Uterus (tissue), 3 donors: ENCODE measurements at regions not wholly inside any gene's neighbourhood (a gene's known extent, or its start where the extent isn't known, plus 50 kb on each side); places are given as distances from the start of the nearest gene placed in this dataset.

ENCODE experiments used
- DNase-seq, 2 donors: peaks; one replicate each; pipeline ENCODE4 v3.0.0-alpha.2; 2019 to 2020
- H3K27ac ChIP-seq, 2 donors: fragments of 200-600 bp; sonication (generic); 1 replicate in 1 of 2; 2 replicates in 1 of 2; pipeline ENCODE4 v1.5.1; 2016 to 2018
- H3K27me3 ChIP-seq, 2 donors: fragments of 200-600 bp; sonication (generic); one replicate each; pipeline ENCODE4 v1.5.1; 2018 to 2019; ENCODE audit warnings: control low read depth in 1 of 2
- H3K36me3 ChIP-seq, 2 donors: fragments of 200-600 bp; sonication (generic); one replicate each; pipeline ENCODE4 v1.5.1; 2019; ENCODE audit warnings: control low read depth in 1 of 2
- H3K4me1 ChIP-seq, 2 donors: fragments of 200-600 bp; sonication (generic); one replicate each; pipeline ENCODE4 v1.5.1; 2018 to 2019; ENCODE audit warnings: control low read depth in 1 of 2
- H3K4me3 ChIP-seq, 2 donors: fragments of 200-600 bp; sonication (generic); 1 replicate in 1 of 2; 2 replicates in 1 of 2; pipeline ENCODE4 v1.5.1; 2018 to 2019; ENCODE audit warnings: mild to moderate bottlenecking in 1 of 2
- H3K9me3 ChIP-seq, 2 donors: fragments of 200-600 bp; sonication (generic); one replicate each; pipeline ENCODE4 v1.5.1; 2019; ENCODE audit warnings: control low read depth in 1 of 2
- POLR2A ChIP-seq, 2 donors: fragments of 450-650 bp; IDR thresholded peaks; one replicate each; pipeline ENCODE4 v1.6.1; 2016; ENCODE audit warnings: antibody characterized with exemption in 2 of 2, mild to moderate bottlenecking in 1 of 2, moderate library complexity in 1 of 2
- intact Hi-C: fragments of 100-400 bp; cut with DNase I; formaldehyde crosslinking; loops from one replicate; pipeline ENCODE4 v1.15.1; 2023; ENCODE audit warnings: low total_unique reads
- TF ChIP-seq, protein P1 (sequence below), 4 experiments: fragments of 200-600 bp in 2 of 4; fragments of 450-650 bp in 2 of 4; sonication (generic) in 2 of 4; IDR thresholded peaks; one replicate each; pipeline ENCODE4 v1.5.1; 2016 to 2019; ENCODE audit warnings: antibody characterized with exemption in 4 of 4, mild to moderate bottlenecking in 2 of 4, moderate library complexity in 1 of 4
- donor health status: DM: yes; HTN: yes; CAD: no.

DNA sequence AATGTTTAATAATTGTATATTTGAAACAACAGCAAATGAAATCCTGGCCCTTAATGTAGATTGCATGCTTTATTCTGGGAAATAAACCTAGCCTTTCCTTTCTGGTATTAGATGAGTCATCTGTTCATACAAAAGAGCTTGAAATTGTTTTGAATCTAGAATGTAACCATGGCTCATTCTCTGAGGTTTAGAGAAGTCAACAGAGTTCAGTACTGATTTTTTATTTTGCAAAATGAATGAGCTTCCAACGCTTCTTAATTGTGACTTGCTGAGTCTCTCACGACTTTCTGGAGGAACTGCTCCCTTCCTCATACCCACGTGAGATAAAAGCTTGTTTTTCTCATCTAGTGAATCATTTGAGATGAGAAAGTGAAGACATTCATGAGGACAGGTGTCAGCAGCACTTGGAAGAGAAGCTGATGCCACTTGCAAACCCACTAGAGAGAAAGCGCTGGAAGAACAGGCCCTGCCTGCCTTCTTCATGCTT lies 509.6 kb downstream of the VRK1 start:
- no peaks in the 10 kb centered on the region for H3K9me3 ChIP-seq
- H3K27ac ChIP-seq, result no peak overlapping the region
- no peaks in the 10 kb centered on the region for H3K36me3 ChIP-seq
- DNase-seq, result no peak
- no peak overlapping the region for H3K4me3 ChIP-seq
- intact Hi-C loops, result no loop called here
- TF ChIP-seq, protein P1, sequence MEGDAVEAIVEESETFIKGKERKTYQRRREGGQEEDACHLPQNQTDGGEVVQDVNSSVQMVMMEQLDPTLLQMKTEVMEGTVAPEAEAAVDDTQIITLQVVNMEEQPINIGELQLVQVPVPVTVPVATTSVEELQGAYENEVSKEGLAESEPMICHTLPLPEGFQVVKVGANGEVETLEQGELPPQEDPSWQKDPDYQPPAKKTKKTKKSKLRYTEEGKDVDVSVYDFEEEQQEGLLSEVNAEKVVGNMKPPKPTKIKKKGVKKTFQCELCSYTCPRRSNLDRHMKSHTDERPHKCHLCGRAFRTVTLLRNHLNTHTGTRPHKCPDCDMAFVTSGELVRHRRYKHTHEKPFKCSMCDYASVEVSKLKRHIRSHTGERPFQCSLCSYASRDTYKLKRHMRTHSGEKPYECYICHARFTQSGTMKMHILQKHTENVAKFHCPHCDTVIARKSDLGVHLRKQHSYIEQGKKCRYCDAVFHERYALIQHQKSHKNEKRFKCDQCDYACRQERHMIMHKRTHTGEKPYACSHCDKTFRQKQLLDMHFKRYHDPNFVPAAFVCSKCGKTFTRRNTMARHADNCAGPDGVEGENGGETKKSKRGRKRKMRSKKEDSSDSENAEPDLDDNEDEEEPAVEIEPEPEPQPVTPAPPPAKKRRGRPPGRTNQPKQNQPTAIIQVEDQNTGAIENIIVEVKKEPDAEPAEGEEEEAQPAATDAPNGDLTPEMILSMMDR (IDR thresholded peaks at IDR 0.05), result no peak
- TF ChIP-seq POLR2A (IDR thresholded peaks at IDR 0.05), result no peak
- no peaks in the 10 kb centered on the region for H3K4me1 ChIP-seq
- no peaks in the 10 kb centered on the region for H3K27me3 ChIP-seq

DNA sequence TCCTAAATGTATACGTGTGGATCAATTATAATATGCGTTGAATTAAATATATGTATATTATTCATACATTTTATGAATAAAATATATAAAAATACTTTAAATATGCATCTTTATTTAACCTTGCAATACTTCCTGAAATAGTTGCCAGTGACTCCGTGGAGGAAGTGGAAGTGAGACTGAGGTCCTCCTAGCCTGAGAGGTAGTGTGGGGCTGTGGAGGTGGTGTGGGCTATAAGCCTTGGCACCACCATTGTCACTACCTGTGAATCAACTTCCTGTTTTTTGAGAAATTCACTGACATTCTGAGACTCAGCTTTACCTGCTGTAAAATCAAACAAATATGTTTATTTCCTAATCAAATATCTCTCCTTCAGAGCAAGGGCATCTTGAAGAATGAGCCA lies 514.2 kb downstream of the VRK1 start:
- no peak overlapping the region for H3K27ac ChIP-seq
- no peak for DNase-seq
- TF ChIP-seq, protein P1 (IDR thresholded peaks at IDR 0.05), result no peak
- TF ChIP-seq POLR2A (IDR thresholded peaks at IDR 0.05), result no peak
- intact Hi-C loops, result no loop called here
- no peaks in the 10 kb centered on the region for H3K4me1 ChIP-seq
- no peak overlapping the region for H3K4me3 ChIP-seq
- no peaks in the 10 kb centered on the region for H3K27me3 ChIP-seq
- H3K9me3 ChIP-seq, result no peaks in the 10 kb centered on the region
- no peaks in the 10 kb centered on the region for H3K36me3 ChIP-seq

DNA sequence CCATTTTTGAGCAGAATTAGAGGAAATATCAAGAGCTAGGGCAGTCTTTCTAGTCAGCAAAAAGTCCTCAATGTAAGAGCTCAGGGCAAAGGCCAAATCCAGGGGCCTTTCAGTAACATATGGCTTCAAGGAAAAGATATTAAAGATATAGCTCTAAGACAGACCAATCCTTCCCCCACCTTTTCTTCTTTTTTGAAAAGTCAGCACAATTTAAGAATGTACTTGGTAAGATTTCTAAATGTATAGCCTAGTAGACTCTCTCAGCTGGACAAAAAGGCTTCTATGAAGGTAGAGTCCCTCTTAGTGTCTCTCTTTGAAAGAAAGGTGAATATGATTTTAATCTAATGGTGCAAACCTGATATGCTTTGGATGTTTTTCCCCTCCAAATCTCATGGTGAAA lies 515.7 kb downstream of the VRK1 start:
- intact Hi-C loops, result no loop called here
- H3K9me3 ChIP-seq, result no peaks in the 10 kb centered on the region
- no peaks in the 10 kb centered on the region for H3K4me1 ChIP-seq
- no peaks in the 10 kb centered on the region for H3K36me3 ChIP-seq
- no peak for TF ChIP-seq POLR2A (IDR thresholded peaks at IDR 0.05)
- TF ChIP-seq, protein P1 (IDR thresholded peaks at IDR 0.05), result no peak
- no peaks in the 10 kb centered on the region for H3K27me3 ChIP-seq
- no peak overlapping the region for H3K27ac ChIP-seq
- no peak overlapping the region for H3K4me3 ChIP-seq
- no peak for DNase-seq

DNA sequence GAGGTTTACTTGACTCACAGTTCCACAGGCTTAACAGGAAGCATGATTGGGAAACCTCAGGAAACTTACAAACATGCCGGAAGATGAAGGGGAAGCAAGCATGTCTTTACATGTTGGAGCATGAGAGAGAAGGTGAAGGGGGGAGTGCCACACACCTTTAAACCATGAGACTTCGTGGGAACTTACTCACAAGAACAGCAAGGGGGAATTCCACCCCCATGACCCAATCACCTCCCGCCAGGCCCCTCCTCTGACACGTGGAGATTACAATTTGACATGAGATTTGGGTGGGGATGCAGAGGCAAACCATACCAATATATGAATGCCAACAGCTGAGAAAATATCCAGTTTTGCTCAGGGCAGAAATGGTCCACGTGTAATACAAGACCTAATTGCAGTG lies 518.6 kb downstream of the VRK1 start:
- Histone ChIP-seq H3K36me3 (no peaks in the 10 kb centered on the region), H3K4me3 (no peak overlapping the region), H3K4me1 (no peaks in the 10 kb centered on the region), H3K27me3 (no peaks in the 10 kb centered on the region), H3K27ac (no peak overlapping the region), H3K9me3 (no peaks in the 10 kb centered on the region)
- DNase-seq, result no peak
- TF ChIP-seq POLR2A (IDR thresholded peaks at IDR 0.05), result no peak
- TF ChIP-seq, protein P1 (IDR thresholded peaks at IDR 0.05), result no peak
- intact Hi-C loops, result no loop called here

DNA sequence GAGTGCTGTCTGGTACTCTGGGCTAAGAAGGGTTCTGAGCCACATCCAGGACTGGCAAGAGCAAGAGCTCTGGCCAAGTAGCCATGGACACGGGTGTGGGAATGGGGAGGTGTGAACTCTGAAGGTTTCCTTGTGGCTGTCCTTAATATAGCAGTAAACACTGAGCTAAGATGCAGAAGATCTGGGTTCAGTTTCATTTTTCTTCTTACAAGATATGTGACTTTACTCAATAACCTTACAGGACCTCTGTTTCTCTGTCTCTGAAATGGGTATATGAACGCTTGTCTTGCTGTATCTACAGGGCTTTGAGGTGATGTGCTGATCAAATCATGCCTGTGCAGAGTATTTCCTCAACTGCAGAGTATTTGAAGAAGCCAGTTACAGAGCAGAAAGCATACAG lies 521.2 kb downstream of the VRK1 start:
- H3K4me1 ChIP-seq, result no peaks in the 10 kb centered on the region
- DNase-seq, result no peak
- H3K36me3 ChIP-seq, result no peaks in the 10 kb centered on the region
- TF ChIP-seq POLR2A (IDR thresholded peaks at IDR 0.05), result no peak
- TF ChIP-seq, protein P1 (IDR thresholded peaks at IDR 0.05), result no peak
- no peaks in the 10 kb centered on the region for H3K9me3 ChIP-seq
- no peak overlapping the region for H3K27ac ChIP-seq
- intact Hi-C loops, result no loop called here
- no peaks in the 10 kb centered on the region for H3K27me3 ChIP-seq
- H3K4me3 ChIP-seq, result no peak overlapping the region
